Gastroesophageal sphincter (tissue), 4 donors: ENCODE measurements at regions not wholly inside any gene's neighbourhood (a gene's known extent, or its start where the extent isn't known, plus 50 kb on each side); places are given as distances from the start of the nearest gene placed in this dataset.

Source experiments
- ATAC-seq: fragments of 150-250 bp; one replicate; pipeline ENCODE4 v1.9.1; 2016; ENCODE audit warnings: mild to moderate bottlenecking, moderate library complexity
- H3K27ac ChIP-seq, 4 donors: fragments of 200-600 bp; sonication (generic) in 3 of 4; 1 replicate in 3 of 4; 2 replicates in 1 of 4; pipeline ENCODE4 v1.5.1; 2016 to 2019
- H3K27me3 ChIP-seq: fragments of 200-600 bp; sonication (generic); one replicate; pipeline ENCODE4 v1.5.1; 2019
- H3K36me3 ChIP-seq, 2 donors: fragments of 200-600 bp; sonication (generic); one replicate each; pipeline ENCODE4 v1.5.1; 2019; ENCODE audit warnings: control low read depth in 1 of 2
- H3K4me1 ChIP-seq, 3 donors: fragments of 200-600 bp; sonication (generic); 1 replicate in 2 of 3; 2 replicates in 1 of 3; pipeline ENCODE4 v1.5.1; 2016 to 2019; ENCODE audit warnings: control low read depth in 2 of 3
- H3K4me3 ChIP-seq, 2 donors: fragments of 200-600 bp; sonication (generic); one replicate each; pipeline ENCODE4 v1.5.1; 2019; ENCODE audit warnings: mild to moderate bottlenecking in 1 of 2, moderate library complexity in 1 of 2
- H3K9me3 ChIP-seq, 3 donors: fragments of 200-600 bp; sonication (generic); one replicate each; pipeline ENCODE4 v1.5.1; 2017 to 2019; ENCODE audit warnings: control low read depth in 2 of 3
- EP300 ChIP-seq: sonication (generic); formaldehyde crosslinking; IDR thresholded peaks from one replicate; pipeline ENCODE4 v1.6.1; 2017; ENCODE audit warnings: antibody characterized with exemption, mild to moderate bottlenecking
- POLR2A ChIP-seq, 2 donors: fragments of 450-650 bp; IDR thresholded peaks; one replicate each; pipeline ENCODE4 v1.6.1; 2017; ENCODE audit warnings: antibody characterized with exemption in 2 of 2, mild to moderate bottlenecking in 2 of 2, moderate library complexity in 1 of 2
- POLR2AphosphoS5 ChIP-seq: sonication (generic); formaldehyde crosslinking; IDR thresholded peaks from one replicate; pipeline ENCODE4 v1.6.1; 2017; ENCODE audit warnings: antibody characterized with exemption
- WGBS, 2 donors: methylation state at CpG; one replicate each; pipeline ENCODE4 v1.1.5; 2018; ENCODE audit warnings: low coverage in 1 of 2; 5-methylcytosine and 5-hydroxymethylcytosine counted together
- TF ChIP-seq, protein P1 (sequence below), 4 experiments: fragments of 200-600 bp in 2 of 4; fragments of 450-650 bp in 2 of 4; sonication (generic) in 1 of 4; IDR thresholded peaks; one replicate each; pipeline ENCODE4 v1.5.1; 2017 to 2019; ENCODE audit warnings: antibody characterized with exemption in 4 of 4, mild to moderate bottlenecking in 2 of 4, moderate library complexity in 2 of 4

DNA sequence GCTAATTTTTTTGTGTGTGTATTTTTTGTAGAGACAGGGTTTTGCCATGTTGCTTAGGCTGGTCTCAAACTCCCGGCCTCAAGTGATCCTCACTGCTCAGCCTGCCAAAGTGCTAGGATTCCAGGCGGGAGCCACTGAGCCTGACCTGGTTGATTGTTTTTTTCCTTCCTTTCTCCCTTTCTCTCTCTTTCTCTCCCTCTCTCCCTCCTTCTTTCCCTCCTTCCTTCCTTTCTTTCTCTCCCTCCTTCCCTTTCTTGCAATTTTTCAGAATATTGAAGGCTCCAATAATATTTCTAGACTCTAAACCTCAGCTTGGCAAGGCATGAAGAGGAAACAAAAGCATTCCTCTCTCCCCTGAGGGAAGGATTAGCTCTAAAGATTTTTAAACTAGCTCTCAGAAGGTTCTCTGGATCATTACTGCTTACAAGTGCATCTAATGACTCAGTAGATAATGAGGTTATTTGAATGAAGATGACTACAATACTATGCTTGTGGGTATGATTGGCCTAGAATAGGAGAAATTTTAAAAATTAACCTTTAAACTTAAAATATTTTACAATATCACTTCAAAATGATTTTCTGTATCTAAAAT is 68.5 kb upstream of the GADD45A start:
- TF ChIP-seq, protein P1, sequence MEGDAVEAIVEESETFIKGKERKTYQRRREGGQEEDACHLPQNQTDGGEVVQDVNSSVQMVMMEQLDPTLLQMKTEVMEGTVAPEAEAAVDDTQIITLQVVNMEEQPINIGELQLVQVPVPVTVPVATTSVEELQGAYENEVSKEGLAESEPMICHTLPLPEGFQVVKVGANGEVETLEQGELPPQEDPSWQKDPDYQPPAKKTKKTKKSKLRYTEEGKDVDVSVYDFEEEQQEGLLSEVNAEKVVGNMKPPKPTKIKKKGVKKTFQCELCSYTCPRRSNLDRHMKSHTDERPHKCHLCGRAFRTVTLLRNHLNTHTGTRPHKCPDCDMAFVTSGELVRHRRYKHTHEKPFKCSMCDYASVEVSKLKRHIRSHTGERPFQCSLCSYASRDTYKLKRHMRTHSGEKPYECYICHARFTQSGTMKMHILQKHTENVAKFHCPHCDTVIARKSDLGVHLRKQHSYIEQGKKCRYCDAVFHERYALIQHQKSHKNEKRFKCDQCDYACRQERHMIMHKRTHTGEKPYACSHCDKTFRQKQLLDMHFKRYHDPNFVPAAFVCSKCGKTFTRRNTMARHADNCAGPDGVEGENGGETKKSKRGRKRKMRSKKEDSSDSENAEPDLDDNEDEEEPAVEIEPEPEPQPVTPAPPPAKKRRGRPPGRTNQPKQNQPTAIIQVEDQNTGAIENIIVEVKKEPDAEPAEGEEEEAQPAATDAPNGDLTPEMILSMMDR (IDR thresholded peaks at IDR 0.05): no peak
- TF ChIP-seq POLR2A (IDR thresholded peaks at IDR 0.05) (no peak), EP300 (no peak), POLR2AphosphoS5 (no peak)
- Histone ChIP-seq H3K4me3 (no peak overlapping the region), H3K9me3 (no peaks in the 10 kb centered on the region), H3K27ac (no peak overlapping the region), H3K27me3 (no peaks in the 10 kb centered on the region), H3K4me1 (peaks cover 0 to 27% (median 0%) of the 10 kb centered on the region in 3 donors), H3K36me3 (no peaks in the 10 kb centered on the region)
- no peak for ATAC-seq
- WGBS, 2 donors: 81 to 100% methylated on average over 1 to 2 of the region's 2 CpGs

DNA sequence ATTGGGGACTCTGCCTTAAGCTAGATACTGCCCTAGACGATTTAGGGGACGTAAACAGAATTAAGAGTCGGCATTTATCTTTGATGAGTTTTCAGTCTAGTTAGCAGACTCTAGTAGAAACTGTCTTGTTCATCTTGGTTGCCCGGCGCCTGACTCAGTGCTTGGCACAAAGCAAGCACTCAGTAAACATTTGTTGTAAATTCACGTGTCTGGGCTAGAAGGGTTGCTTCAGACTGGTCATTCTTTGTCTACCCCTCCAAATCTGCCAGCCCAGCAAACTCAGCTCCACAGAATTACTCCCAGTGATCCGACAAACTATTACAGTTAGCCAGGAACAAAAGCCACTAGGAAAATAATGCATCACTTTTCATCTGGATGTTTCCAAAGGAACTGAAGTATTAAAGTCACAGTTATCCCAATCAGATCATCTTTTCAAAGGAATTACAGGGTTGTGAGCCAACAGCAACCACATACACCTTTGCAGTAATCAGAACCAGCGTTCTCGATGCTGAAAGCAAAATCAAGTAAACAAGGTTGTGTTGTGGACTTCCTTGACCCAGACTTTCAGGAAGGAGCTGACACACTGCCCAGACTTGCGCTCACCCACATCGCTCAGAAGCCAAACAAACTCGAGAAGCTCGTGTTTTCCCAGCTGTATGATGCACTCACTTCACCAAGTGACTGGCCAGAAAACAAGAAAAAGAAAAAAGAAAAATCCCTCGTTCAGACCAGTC is 66.5 kb upstream of the GADD45A start:
- H3K36me3 ChIP-seq: no peaks in the 10 kb centered on the region
- 21 to 38% methylated on average over 12 of the region's 14 CpGs for WGBS, 2 donors
- peak overlapping the region; percentile 19 to 65 (median 54) for H3K27ac ChIP-seq
- H3K27me3 ChIP-seq: no peaks in the 10 kb centered on the region
- H3K9me3 ChIP-seq: no peaks in the 10 kb centered on the region
- no peak overlapping the region for H3K4me3 ChIP-seq
- no peak for TF ChIP-seq EP300
- peak; percentile 83 for TF ChIP-seq POLR2AphosphoS5
- peaks cover 0 to 17% (median 0%) of the 10 kb centered on the region in 3 donors for H3K4me1 ChIP-seq
- ATAC-seq: peak; percentile 85

DNA sequence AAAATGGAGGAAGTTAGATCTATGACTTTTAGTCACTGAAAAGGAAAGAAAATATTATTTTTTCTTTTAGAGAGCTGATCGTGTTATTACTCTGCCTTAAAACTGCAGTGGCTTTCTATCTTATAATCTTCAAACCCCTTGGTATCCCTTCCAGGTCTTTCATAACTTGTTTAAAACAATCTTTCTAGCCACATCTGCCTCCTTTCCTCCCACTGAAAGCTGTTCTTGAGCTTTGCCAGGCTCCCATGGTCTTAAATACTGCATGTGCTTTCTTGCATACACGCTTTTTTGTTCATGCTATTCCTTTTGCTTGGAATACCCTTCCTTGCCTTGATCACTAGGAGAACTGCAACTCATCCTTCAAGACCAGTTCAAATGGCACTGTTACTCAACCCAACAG is 65.9 kb upstream of the GADD45A start:
- Histone ChIP-seq H3K27me3 (no peaks in the 10 kb centered on the region), H3K27ac (peak overlapping the region; percentile 19 to 65 (median 54)), H3K4me3 (no peak overlapping the region), H3K36me3 (no peaks in the 10 kb centered on the region), H3K4me1 (peaks cover 0 to 16% (median 0%) of the 10 kb centered on the region in 3 donors), H3K9me3 (no peaks in the 10 kb centered on the region)
- TF ChIP-seq, protein P1 (IDR thresholded peaks at IDR 0.05): no peak
- TF ChIP-seq POLR2A (IDR thresholded peaks at IDR 0.05): no peak
- ATAC-seq: peak; percentile 35
- 25 to 31% methylated on average over 2 of the region's 2 CpGs for WGBS, 2 donors

DNA sequence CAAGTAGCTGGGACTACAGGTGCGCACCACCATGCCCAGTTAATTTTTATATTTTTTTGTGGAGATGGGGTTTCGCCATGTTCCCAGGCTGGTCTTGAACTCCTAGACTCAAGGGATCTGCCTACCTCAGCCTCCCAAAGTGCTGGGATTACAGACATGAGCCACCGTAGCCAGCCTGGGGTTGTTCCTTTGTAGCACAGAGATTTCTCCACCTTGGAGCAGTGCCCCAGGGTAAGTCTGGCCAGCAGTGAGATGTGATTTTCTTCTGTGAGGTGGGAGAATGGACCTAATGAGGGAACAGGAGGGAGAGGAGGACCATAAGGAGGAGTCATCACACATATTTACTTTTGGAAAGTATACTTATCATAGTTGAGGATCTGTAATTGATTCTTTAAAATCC is 61.1 kb upstream of the GADD45A start:
- no peaks in the 10 kb centered on the region for H3K36me3 ChIP-seq
- TF ChIP-seq POLR2A (IDR thresholded peaks at IDR 0.05) (no peak), POLR2AphosphoS5 (no peak), EP300 (no peak)
- TF ChIP-seq, protein P1 (IDR thresholded peaks at IDR 0.05): no peak
- no peaks in the 10 kb centered on the region for H3K9me3 ChIP-seq

DNA sequence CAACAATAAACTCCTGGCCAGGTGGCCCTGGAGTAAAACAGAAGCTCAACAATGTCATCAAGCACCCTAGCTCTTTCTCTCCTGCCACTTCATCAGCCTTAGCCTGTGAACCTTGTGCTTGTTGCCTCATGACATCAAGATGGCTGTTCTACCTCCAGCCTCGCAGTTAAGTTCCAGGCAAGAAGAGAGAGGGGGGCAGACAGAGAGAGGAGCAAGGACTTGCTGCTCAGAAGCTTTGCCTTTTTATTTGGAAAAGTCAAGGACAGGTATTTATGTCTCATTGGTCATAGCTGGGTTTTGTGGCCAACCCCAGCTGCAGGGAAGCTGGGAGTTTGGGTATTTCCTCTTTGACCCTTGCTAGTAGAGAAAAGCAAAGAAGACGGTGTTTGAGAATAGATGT is 60.3 kb upstream of the GADD45A start:
- WGBS, 2 donors: 71 to 91% methylated on average over 1 of the region's 2 CpGs

More for the DNA sequence above, 61.1 kb upstream of the GADD45A start:
- Histone ChIP-seq H3K4me1 (peaks cover 0 to 7% (median 0%) of the 10 kb centered on the region in 3 donors), H3K27me3 (no peaks in the 10 kb centered on the region), H3K27ac (no peak overlapping the region), H3K4me3 (no peak overlapping the region)
- no peak for ATAC-seq
- WGBS, 2 donors: 94% methylated on average over 3 of the region's 3 CpGs; no CpG with 5 or more reads in 1 of the 2 donors

More for the DNA sequence above, 60.3 kb upstream of the GADD45A start:
- Histone ChIP-seq H3K4me1 (peaks cover 0 to 7% (median 0%) of the 10 kb centered on the region in 3 donors), H3K27me3 (no peaks in the 10 kb centered on the region), H3K27ac (no peak overlapping the region), H3K9me3 (no peaks in the 10 kb centered on the region), H3K36me3 (no peaks in the 10 kb centered on the region), H3K4me3 (no peak overlapping the region)
- no peak for TF ChIP-seq POLR2AphosphoS5
- ATAC-seq: no peak
